NCI-H446 (cell line): ENCODE measurements at regions not wholly inside any gene's neighbourhood (a gene's known extent, or its start where the extent isn't known, plus 50 kb on each side); places are given as distances from the start of the nearest gene placed in this dataset.

ENCODE experiments used
- DNase-seq, 2 experiments: peaks; one replicate each; lab custom pipeline; 2025; lab: John Stamatoyannopoulos, UW

DNA sequence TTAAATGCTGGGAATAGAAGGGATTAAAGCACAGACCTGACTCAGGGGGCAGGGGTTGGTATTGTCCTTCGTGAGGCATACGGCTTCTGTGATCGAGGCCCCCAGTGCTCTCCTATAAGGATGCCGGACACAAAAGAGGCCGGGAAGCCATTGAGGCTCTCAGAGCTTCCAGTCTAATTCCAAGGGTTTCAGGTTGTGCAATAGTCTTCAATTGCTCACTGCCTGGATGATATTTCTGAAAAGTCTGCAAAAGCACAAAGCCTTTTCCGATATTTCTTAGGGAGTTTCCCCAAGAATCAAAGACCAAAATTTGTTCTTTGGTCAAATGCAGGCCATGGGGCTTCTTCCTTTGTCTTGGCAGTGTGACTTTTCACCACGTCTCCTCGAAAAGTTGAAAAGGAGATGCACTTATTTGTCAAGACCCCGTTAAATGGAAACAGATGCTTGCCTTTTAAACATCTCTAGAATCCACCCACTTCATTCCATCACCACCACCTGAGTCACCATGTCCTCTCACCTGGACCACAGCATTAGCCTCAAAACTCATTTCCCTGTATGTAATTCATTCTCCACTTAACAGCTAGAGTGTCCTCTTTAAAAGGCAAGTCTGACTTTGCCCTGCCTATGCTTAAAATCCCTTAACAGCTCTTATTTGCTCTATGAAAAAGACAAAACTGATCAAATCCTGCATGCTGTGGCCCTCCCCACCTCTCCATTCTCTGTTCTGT is 134.8 kb upstream of the NAMPT start:
- no peak for DNase-seq

DNA sequence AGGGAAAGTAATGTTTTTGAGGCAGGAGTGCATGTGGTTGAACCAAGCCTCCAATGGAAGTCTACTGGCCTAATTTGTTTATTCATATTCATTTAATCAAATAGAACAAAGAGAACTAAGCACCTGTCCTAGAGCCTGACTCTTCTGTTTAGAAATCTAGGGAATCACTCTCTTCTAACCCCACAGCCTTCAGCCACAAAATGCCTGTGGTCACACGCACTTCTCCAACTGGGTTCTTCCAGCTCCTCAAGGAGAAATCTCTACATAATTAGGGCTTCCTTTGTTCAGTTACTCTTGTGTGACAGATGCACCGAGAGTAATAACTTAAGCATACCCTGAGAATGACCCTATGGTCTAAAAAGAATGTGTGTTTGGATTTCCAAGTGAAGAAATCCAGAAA is 133.7 kb upstream of the NAMPT start:
- no peak for DNase-seq

DNA sequence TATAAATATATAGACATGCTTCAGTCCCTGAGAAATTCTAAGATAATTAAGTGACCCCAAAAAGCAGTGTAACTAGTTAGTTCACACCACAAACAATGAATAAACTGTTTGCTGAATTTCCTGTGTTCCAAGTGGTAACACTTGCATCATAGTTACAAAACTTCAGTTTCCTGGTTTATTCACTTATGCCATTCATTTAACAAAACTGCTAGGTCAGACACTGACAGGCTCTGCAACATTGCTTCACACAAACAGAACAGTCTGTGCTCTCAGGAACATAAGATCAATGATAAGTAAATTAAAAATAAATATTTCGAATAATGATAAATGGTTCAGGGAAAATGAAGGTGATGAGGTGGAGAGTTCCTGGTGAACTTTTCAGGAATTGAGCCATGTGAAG is 133.3 kb upstream of the NAMPT start:
- DNase-seq = no peak

DNA sequence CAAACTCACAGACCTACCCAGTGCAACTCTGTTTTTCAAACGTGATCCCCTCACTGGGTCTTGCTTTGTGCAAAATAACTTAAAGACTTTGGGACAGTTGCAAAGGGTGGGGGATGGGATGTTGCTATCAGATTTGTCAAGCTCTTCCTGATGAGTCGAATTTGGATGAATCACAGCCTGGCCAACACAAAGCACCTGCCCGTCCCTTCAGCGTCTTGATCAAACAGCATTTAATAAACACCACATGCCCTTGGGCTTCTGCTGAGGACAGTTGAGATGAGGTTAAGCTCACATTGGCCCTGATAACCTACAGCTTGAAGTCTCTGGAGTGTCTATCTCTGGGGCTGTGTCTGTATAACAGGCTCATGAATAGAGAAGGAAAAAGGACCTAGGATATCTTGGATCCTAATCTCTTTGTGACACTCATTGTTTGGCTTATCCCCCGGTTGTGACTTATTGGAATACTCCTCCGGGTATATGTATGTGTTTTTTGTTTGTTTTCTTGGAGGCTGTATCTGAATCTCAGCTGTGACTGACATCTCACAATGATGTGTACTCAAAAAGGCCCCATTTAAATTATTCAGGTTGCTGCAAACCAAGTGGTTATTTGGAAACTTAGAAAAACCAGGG is 132.6 kb upstream of the NAMPT start:
- DNase-seq = no peak

DNA sequence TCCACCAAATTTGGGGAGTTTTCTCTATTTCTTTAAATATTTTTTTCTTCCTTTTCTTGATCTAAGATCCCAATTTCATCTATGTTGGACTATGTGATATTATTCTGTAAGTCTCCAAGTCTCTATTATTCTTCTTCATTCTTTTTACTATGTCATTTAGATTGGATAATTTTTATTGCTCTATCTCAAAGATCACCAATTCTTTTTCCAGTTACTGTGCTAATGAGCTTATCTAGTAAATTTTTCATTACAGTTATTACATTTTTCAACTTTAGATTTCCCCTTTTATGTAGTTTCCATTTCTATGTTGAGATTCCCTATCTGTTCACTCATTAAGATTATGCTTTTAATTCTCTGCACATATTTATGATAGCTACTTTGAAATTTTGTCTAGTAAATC is 131.6 kb upstream of the NAMPT start:
- no peak for DNase-seq

DNA sequence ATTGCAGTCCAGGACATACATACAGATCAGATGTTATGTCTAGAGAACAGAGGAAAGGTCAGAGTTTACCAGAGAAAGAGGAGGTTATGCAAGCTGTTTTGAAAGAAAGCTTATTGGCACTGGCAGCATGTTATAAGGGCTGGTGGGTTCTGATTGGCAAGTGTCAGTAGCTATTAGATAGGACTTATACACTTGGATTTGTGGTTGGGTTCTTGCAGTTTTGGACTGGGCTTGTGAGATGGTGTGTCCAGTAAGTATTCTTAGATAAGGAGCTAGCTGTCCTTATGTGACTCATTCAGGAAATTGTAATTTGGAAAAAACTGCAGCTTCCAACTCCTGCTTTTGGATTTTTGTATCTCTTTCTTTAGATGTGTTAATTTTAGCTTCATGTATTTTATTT is 130.7 kb upstream of the NAMPT start:
- DNase-seq = no peak

DNA sequence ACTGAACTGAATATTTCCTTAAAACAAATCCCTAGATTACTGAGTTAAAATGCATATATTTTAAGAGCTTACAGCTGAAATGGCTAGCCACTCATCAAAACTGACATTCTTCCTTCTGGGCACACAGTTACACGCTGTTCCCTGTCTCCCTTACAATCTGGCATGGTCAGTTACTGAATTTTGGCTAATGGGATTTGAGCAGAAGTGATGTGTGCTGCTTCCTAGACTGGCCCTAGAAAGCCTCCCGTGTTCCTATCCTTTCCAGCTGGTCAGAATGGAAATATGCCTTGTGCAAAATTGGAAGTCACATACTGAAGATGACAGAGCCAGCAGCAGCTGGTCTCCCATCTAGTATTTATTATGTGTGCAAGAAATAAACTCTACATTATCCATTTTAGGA is 128.7 kb upstream of the NAMPT start:
- DNase-seq = no peak

DNA sequence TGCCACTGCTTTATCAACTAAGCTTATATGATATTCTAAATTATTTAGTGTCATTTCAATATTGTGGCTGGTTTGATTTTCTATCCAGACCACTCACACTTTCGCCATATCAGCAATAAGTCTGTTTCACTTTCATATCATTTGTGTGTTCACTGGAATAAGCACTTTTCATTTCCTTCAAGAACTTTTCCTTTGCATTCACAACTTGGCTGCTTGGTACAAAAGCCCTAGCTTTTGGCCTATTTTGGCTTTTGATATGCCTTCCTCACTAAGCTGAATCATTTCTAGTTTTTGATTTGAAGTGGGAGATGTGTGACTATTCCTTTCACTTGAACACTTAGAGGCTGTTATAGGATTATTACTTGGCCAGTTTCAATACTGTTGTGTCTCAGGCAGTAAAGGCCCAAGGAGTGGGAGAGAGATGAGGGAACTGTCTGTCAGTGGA is 120.9 kb upstream of the NAMPT start:
- DNase-seq = no peak

DNA sequence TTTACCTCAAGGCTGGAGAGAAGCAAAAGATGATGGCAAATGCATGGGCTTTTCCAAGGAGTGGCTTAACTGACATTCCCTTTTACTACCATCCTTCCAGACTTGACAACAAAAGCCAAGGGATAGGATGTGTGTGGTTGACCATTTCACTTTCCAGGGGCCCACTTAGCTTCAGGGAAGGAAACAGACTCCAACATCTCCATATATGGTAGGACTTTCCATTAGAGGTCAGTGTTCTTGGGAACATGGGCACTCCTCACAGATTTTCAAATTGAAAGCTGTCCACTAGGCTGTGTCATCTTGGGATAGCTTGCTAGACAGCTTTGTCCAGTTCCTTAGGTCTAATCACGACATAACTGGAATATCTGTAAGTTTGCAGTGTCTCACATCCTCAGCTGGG is 118.1 kb upstream of the NAMPT start:
- DNase-seq = no peak

DNA sequence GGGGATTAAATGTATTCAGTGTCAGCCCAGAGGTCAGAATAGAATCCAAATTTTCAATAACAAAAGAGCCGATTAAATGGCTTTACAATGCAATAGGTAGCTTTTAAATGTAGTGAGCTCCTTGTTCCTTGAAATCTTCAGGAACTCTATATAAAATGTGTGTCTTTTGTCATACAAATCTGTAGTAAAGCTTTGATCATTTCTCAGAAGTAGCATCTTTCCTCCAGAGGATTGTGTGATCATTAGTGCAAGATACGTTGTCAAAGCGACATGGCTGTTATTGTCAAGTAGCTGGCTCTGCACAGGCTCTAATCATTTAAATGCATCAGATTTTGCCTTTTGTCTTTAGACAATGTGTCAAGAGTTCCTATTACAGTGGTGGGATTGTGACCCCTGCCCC is 116.1 kb upstream of the NAMPT start:
- DNase-seq = no peak

DNA sequence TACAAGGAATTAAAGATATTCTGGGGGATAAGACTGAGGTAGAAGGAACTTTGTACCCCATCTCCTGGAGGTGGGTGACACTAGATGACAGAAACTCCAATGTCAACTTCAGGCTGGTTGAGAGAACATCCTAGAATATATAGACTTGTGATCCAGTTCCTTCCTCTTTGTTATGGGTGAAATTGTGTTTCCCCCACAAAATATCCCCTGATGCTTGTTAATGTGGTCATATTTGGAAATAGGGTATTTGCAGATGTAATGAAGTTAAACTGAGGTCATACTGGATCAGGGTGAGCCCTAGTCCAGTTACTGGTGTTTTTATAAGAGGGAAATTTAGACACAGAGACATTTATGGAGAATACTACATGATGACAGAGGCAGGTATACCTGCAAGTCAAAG is 114.0 kb upstream of the NAMPT start:
- no peak for DNase-seq

DNA sequence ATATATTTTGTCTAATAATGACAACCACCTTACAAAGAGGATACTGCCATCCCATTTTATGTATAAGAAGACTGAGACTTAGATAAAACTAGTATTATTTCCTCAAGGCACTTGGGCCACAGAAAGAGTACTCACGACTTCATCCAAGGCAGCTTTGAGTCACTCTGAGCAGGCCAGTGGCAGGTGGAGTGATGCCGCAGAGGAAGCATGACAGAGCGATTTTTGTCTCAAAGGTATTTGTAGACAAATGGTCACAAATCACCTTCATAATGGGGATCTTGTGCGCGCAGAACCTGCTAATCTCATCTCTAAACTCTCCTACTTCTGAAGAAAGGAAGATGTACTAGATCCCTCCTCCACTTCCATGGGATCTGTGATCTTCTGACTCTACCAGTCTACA is 113.2 kb upstream of the NAMPT start:
- no peak for DNase-seq

DNA sequence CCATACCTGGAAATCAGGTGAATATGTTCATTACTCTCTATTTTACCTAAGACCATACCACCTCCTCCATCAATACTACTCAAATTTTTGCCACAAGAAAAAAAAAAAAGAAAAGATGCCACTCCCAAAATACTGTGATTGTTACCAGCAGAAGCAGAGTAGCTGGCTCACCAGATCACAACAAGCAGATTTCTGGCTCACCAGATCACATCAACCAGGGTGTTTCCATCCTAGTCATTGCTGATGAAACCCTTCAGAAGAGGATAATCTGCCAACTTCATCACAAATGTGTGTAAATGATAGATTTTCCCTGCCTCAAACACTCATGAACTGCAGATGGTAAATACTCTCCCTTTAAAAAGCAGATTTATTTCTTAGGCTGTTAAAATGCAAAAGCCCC is 109.7 kb upstream of the NAMPT start:
- DNase-seq = no peak

DNA sequence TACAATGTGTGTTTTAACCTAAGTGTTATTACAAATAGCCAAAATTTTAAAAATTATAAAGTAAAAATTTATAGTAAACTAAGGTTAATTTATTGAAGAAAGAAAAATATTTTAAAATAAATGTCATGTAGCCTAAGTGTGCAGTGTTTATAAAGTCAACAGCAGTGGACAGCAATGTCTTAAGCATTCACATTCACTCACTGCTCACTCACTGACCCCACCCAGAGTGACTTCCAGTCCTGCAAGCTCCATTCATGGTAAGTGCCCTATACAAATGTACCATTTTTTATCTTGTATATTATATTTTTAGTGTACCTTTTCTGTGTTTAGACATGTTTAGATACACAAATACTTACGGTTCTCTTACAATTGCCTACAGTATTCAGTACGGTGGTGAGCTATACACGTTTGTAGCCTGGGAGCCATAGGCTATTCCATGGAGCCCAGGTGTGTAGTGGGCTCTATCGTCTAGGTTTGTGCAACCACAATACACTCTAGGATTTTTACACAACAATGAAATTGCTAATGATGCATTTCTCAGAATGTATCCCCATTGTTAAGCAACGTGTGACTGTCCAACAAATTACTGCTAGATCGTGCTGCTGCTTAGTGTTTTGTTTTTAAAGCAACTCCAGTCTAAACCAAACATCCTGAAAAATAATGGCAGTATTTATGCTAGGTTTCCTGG is 108.9 kb upstream of the NAMPT start:
- DNase-seq = no peak

DNA sequence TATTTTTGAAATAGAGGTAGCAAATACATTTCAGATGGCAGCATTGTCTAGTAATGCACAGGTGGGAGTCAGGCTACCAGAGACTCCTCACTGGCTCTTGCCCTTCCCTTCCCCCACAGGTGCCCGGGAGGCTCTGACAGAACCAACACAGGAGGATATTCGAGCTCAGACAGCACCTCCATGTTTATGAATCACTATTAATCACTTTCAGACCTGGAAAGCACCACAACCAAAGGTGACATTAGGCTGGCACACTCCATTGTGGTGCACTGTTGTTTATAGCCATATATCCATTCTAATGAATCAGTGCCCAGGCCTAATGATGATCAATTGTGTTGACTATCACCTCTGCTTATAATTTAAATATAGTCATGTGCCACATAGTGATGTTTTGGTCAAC is 107.8 kb upstream of the NAMPT start:
- DNase-seq = no peak

DNA sequence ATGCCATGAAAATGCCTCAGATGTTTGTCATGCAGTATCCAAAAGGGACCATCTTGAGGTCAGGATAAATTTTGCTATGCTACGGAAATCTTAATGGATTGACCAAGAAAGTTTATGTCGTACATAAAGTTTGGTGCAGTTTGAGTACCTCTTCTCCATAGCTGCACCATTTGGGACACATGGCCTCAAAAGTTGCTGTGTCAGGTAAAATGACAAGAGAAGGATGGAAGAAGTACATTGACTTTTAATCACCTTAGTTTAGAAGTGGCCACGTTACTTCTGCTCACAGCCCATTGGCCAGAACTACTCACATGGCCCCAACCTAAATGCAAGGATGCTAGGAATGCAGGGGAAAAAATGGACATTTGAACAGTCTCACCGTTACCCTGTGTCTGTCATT is 107.4 kb upstream of the NAMPT start:
- no peak for DNase-seq

DNA sequence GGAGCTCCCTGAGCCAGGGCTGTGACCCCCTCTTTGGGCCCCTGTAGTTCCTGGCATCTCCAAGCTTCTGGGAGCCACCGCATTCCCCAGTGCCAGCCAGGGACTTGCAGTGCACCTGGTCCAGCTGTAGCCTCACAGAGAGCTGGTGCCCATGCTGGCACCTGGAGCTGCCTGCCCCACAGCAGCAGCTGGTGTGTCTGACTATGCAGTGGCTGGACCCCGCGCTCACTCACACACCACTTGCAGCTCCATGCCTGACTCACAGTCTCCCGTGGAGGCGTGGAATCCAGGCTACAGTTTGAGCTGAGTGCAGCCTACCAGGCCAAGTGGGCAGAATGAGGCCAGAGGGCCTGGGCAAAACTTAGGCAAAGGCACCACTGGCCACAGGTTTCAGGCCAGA is 102.2 kb upstream of the NAMPT start:
- DNase-seq = no peak

DNA sequence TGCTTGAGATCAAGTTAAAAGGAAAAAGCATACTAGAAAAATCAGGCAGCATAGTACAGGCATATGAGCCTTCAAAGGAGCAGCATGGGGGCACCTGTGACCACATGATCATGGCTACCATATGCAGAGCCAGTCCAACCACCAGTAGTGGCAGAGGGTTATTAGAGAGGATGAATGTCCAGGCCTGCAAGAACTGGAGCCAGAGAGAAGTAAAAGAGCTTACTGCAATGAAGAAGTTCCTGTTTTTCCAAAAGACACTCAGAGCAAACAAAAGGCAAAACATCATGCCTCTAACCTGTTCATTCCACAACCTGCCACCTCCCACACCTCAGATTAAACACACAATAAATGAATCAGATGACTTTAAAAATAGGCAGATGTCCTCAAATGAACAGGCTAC is 99.6 kb upstream of the NAMPT start:
- no peak for DNase-seq

DNA sequence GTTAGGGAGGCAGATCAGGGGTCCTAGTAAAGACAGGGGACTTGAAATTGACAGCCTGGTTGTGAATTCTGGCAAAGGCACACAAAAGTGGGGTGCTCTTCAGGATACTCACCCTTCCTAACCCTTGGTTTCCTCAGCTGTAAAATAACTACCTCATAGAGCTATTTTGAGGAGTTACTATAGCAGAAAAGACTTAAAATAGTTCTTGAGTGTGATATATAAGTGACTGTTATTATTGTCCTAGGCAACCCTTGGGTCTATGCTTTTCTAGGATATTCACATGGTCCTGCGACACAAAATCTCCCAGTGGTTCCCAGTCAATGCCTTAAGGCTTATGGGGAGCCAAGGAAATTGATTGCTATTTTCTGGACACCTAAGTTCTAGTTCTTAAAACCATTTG is 98.1 kb upstream of the NAMPT start:
- no peak for DNase-seq

DNA sequence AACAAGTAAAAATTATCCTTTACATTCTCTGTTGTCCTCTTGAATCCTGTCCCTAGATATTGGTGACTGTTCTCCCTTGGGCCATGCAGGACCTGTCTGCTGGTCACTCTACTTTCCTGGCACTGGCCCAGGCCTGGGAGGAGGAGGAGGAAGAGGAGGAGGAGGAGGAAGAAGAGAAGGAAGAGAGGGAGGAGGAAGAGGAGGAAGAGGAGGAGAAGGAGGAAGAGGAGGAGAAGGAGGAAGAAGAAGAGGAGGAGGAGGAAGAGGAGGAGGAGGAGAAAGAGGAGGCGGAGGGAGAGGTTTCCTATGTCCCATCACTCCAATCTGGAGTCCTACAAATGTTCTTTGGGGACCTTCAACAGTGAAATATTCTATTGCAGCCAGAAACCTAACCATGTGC is 97.3 kb upstream of the NAMPT start:
- DNase-seq = no peak

DNA sequence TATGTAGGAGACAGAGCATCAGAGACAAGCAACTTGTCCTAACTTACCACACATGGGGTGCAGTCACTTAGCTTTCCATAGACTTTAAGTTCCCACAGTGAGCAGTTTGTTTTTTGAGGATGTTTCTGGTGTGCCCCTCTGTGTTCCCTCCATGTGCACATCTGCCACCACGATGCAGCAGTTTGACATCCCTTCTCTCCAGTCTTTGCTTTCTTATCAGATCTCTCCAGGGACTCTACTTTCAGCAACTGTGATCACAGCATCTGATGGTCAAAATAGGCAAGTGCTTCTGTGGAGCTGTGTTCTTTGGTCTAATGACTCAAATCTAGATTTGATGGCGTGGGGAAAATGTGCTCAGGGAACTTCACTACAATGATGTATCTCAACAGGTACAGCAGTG is 96.5 kb upstream of the NAMPT start:
- DNase-seq = no peak

DNA sequence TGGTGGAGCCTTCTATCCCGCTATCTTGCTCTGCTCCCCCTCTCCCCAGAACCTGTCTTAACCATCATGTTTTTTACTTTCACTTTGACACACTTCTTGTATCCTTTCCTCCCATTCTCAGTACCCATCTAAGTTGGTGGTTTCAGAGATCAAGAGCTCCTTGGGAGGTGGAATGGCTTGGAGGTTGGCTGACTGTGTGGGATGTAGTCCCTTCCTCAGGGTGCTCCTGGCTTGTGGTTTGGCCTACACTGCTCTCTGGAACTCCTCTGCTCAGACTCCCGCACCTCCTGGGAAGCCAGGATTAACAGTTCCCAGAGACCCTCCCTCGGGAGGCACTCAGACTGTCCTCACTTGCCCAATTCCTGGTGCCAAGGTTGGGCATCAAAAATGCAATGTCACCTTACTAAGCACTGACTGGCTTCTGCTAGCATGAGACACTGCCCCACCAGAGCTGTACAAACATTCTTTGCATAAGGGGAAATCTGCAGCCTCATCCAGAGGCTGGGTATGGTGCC is 93.1 kb upstream of the NAMPT start:
- DNase-seq = no peak

DNA sequence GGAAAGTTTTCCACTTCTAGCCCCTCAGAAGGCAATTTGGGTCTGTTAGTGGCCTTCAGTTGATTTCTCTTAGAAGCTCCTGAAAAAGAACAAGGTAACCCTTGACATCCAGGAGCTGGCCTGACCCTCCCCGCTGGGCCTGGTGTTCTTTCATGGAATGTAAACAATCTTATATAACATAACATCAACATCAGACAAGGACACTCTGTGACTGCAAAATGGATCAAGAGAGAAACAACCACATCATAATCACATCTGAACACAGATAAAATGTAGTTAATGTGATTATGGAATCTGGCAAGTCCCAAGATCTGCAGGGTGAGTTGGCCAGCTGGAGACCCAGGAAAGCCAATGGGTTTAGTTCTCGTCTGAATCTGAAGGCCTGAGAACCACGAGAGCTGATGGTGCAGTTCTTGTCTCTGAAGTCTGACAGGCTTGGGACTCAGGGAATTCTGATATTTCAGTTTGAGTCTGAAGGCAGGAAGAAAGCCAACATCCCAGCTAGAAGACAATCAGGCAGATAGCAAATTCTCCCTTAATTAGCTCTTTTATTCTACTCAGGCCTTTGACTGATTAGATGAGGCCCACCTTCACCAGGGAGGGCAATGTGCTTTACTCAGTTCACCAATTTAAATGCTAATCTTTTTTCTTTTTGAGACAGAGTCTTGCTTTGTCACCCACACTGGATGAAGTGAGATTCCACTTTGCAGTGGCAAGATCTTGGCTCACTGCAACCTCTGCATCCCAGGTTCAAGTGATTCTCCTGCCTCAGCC is 91.4 kb upstream of the NAMPT start:
- no peak for DNase-seq
